HG02884 (cell line): ENCODE measurements at regions not wholly inside any gene's neighbourhood (a gene's known extent, or its start where the extent isn't known, plus 50 kb on each side); places are given as distances from the start of the nearest gene placed in this dataset.
"Not testable (repeated sequence)": the region's sequence is repeated elsewhere in the genome, so short reads cannot be mapped to it uniquely, and the experiment has no call there.

Source experiments
- ATAC-seq: cut with Tn5 transposase; IDR thresholded peaks from one replicate; pipeline ENCODE4 v1.9.1; 2021; ENCODE audit warnings: mild to moderate bottlenecking, moderate library complexity; ENCODE audit not compliant: unreplicated experiment

GRCh38 chr5:4013106-4013898 is 417.7 kb downstream of the IRX1 start:
- ATAC-seq, result no peak

GRCh38 chr5:4015709-4016108 is 420.1 kb downstream of the IRX1 start:
- ATAC-seq, result no peak

- ATAC-seq, result no peak
These were observed 421.6 kb downstream of the IRX1 start for GRCh38 chr5:4017076-4017803.

GRCh38 chr5:4018007-4018406 is 422.4 kb downstream of the IRX1 start:
- no peak for ATAC-seq

- no peak for ATAC-seq
These were observed 423.6 kb downstream of the IRX1 start for GRCh38 chr5:4019009-4019769.

GRCh38 chr5:4019841-4020240 is 424.2 kb downstream of the IRX1 start:
- no peak for ATAC-seq

GRCh38 chr5:4020400-4020799 is 424.8 kb downstream of the IRX1 start:
- ATAC-seq, result no peak

- no peak for ATAC-seq
These were observed 426.5 kb downstream of the IRX1 start for GRCh38 chr5:4022056-4022670.

- no peak for ATAC-seq
These were observed 427.6 kb downstream of the IRX1 start for GRCh38 chr5:4023091-4023752.

- no peak for ATAC-seq
These were observed 428.2 kb downstream of the IRX1 start for GRCh38 chr5:4023753-4024335.

- no peak for ATAC-seq
These were observed 431.6 kb downstream of the IRX1 start for GRCh38 chr5:4027088-4027734.

- ATAC-seq, result no peak
These were observed 432.8 kb downstream of the IRX1 start for GRCh38 chr5:4028384-4028783.

- not testable (repeated sequence) for ATAC-seq
These were observed 437.9 kb downstream of the IRX1 start for GRCh38 chr5:4033546-4033945.

- no peak for ATAC-seq
These were observed 441.2 kb downstream of the IRX1 start for GRCh38 chr5:4036861-4037260.

GRCh38 chr5:4038994-4039393 is 443.4 kb downstream of the IRX1 start:
- no peak for ATAC-seq

GRCh38 chr5:4042311-4042710 is 446.7 kb downstream of the IRX1 start:
- ATAC-seq, result no peak

- ATAC-seq, result no peak
These were observed 447.5 kb downstream of the IRX1 start for GRCh38 chr5:4043135-4043534.

GRCh38 chr5:4044881-4045280 is 449.2 kb downstream of the IRX1 start:
- no peak for ATAC-seq

- no peak for ATAC-seq
These were observed 452.8 kb downstream of the IRX1 start for GRCh38 chr5:4048398-4048797.

GRCh38 chr5:4050203-4050602 is 454.6 kb downstream of the IRX1 start:
- ATAC-seq, result no peak
